Retinal pigment epithelial cell (primary cell): ENCODE measurements at regions not wholly inside any gene's neighbourhood (a gene's known extent, or its start where the extent isn't known, plus 50 kb on each side); places are given as distances from the start of the nearest gene placed in this dataset.

ENCODE experiments used
- DNase-seq: peaks from one replicate; pipeline ENCODE4 v3.0.0-alpha.2; 2010; ENCODE audit warnings: low read depth
- H3K4me3 ChIP-seq: 2 replicates; pipeline ENCODE4 v1.5.1; 2011; ENCODE audit warnings: mild to moderate bottlenecking, low read length, control low read depth, moderate library complexity
- TF ChIP-seq, protein P1 (sequence below): conservative IDR thresholded peaks from 2 replicates; pipeline ENCODE4 v1.5.1; 2011; ENCODE audit warnings: low read depth, low read length, control low read depth, inconsistent platforms

DNA sequence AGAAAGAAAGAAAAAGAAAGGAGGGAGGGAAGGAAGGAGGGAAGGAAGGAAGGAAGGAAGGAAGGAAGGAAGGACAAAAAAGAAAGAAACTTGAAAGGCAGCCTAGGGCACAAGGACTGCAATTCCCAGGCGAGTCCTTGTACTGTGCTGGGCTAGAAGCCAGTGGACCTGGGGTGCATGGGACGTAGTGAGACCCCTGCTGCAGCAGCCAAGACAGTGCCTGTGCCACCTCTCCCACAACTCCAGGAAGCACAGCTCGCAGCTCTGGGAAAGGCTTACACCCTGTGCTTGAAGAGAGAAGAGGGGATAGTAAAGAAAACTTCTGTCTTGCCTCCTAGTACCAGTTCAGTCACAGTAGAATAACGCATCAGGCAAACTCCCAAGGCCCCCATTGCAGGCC, 227.9 kb upstream of the CDH7 start:
- TF ChIP-seq, protein P1, sequence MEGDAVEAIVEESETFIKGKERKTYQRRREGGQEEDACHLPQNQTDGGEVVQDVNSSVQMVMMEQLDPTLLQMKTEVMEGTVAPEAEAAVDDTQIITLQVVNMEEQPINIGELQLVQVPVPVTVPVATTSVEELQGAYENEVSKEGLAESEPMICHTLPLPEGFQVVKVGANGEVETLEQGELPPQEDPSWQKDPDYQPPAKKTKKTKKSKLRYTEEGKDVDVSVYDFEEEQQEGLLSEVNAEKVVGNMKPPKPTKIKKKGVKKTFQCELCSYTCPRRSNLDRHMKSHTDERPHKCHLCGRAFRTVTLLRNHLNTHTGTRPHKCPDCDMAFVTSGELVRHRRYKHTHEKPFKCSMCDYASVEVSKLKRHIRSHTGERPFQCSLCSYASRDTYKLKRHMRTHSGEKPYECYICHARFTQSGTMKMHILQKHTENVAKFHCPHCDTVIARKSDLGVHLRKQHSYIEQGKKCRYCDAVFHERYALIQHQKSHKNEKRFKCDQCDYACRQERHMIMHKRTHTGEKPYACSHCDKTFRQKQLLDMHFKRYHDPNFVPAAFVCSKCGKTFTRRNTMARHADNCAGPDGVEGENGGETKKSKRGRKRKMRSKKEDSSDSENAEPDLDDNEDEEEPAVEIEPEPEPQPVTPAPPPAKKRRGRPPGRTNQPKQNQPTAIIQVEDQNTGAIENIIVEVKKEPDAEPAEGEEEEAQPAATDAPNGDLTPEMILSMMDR, result no peak

DNA sequence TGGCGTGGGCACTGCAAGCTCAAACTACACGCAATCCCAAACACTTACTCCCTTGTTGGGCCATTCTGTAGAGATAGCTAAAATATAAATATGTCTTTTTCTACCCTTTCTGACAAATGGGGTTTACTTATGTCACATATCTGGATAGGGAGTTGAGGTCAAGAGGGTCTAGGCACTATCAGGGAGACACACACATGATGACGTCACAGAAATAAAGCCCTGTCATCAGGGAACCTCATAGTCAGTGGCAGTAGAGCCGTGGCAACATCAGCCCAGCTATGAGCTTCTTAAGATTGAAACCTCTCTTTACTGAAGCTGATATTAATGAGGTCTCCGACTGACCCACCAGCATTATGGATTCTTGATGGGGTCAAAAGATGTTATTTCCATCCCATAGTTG, 234.6 kb upstream of the CDH7 start:
- TF ChIP-seq, protein P1, result no peak
- no peak for DNase-seq
- H3K4me3 ChIP-seq, result no peak overlapping the region

More for the DNA sequence above, 227.9 kb upstream of the CDH7 start:
- DNase-seq, result no peak
- H3K4me3 ChIP-seq, result no peak overlapping the region

DNA sequence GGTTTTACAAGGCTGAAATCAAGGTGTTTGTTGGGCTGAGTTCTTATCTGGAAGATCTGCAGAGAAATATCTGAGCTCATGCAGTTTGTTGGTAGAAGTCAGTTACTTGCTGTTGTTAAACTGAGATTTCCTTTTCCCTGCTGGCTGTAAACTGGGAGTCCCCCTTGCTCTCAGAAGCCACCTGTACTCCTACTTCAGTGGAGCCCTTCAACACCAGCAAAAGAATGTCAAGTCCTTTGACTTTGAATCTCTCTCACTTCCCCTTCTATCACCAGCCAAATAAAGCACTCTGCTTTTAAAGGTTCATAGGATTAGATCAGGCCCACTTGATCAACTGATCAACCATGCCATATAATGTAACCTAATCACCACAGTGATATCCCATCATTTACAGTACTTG, 252.2 kb upstream of the CDH7 start:
- no peak for DNase-seq
- TF ChIP-seq, protein P1, result no peak
- H3K4me3 ChIP-seq, result no peak overlapping the region

DNA sequence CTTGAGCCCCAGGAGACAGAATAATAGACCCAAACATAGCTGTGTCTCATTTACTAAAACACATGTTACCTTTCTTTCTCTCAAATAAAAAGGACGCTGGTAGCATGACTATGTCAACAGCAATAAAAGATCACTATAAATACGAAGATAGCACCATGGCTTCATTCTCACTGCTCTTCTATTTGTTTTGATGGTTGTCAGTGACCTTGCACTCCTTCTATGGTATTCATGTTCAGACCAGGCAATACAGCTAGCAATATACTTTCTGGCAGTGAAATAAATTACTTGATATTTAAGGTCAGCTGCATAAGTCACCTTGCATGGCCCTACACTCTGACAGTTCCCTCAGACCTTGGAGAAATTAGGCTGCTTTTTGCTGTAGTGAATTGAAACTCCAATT, 263.2 kb upstream of the CDH7 start:
- no peak overlapping the region for H3K4me3 ChIP-seq
- TF ChIP-seq, protein P1, result no peak
- DNase-seq, result no peak

DNA sequence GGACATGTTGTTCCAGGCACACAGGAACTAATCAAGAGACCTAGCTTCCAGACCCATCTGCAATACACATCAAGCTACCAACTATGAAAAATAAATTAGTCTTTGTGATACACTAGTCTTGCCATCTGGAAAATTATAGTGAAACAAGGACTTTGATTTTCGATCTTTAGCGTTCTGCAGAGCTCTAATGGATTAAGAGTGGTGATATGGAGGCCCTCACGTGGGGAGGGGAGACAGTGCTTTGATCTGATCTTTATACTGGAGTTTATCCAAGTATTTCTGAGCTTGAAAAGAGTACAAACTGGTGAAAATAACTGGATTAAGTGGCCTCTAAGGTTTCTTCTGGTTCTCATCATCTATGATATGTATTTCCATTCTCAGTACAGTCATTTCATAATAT, 273.4 kb upstream of the CDH7 start:
- TF ChIP-seq, protein P1, result no peak
- no peak overlapping the region for H3K4me3 ChIP-seq
- DNase-seq, result no peak

DNA sequence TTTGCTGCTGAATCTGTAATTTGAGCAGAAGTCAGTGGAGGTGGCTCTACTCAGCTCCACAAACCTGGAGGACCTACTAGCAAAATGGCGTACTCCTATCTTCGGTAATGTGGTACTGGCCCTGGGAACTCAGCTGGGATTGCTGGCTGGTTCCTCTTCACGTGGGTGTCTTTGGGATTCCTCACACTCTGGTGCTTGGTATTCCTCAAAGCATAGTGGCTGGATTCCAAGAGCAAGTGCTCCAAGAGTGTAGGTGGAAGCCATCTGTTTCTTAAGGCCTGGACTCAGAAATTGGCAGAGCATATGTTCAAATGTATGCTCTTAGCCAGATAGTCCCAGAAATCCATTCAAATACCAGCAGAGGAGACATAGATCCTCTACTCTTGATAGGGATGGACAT, 281.9 kb upstream of the CDH7 start:
- TF ChIP-seq, protein P1, result no peak
- no peak overlapping the region for H3K4me3 ChIP-seq

DNA sequence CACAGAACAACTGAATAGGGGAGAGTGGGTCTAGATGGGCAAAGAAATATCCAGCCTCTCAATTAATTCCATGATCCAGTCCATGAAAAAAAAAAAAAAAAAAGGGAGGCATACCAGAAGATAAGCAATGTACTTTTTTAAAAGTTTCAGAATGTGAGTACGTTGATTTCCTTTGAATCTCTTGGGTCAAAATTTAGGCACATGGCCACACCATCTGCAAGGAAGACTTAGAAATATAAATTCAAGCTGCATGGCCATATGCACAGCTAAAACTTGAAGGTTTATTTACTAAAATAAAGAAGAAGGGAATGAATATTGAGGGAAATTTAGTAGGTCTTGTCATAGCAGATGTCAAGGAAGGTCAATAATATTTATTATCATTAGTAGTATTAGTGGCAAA, 286.5 kb upstream of the CDH7 start:
- no peak overlapping the region for H3K4me3 ChIP-seq
- TF ChIP-seq, protein P1, result no peak

More for the DNA sequence above, 281.9 kb upstream of the CDH7 start:
- no peak for DNase-seq

More for the DNA sequence above, 286.5 kb upstream of the CDH7 start:
- no peak for DNase-seq
